Gastroesophageal sphincter (tissue), 4 donors: ENCODE measurements at regions not wholly inside any gene's neighbourhood (a gene's known extent, or its start where the extent isn't known, plus 50 kb on each side); places are given as distances from the start of the nearest gene placed in this dataset.

Experiments used
- ATAC-seq: fragments of 150-250 bp; one replicate; pipeline ENCODE4 v1.9.1; 2016; ENCODE audit warnings: mild to moderate bottlenecking, moderate library complexity
- H3K27ac ChIP-seq, 4 donors: fragments of 200-600 bp; sonication (generic) in 3 of 4; 1 replicate in 3 of 4; 2 replicates in 1 of 4; pipeline ENCODE4 v1.5.1; 2016 to 2019
- H3K27me3 ChIP-seq: fragments of 200-600 bp; sonication (generic); one replicate; pipeline ENCODE4 v1.5.1; 2019
- H3K36me3 ChIP-seq, 2 donors: fragments of 200-600 bp; sonication (generic); one replicate each; pipeline ENCODE4 v1.5.1; 2019; ENCODE audit warnings: control low read depth in 1 of 2
- H3K4me1 ChIP-seq, 3 donors: fragments of 200-600 bp; sonication (generic); 1 replicate in 2 of 3; 2 replicates in 1 of 3; pipeline ENCODE4 v1.5.1; 2016 to 2019; ENCODE audit warnings: control low read depth in 2 of 3
- H3K4me3 ChIP-seq, 2 donors: fragments of 200-600 bp; sonication (generic); one replicate each; pipeline ENCODE4 v1.5.1; 2019; ENCODE audit warnings: mild to moderate bottlenecking in 1 of 2, moderate library complexity in 1 of 2
- H3K9me3 ChIP-seq, 3 donors: fragments of 200-600 bp; sonication (generic); one replicate each; pipeline ENCODE4 v1.5.1; 2017 to 2019; ENCODE audit warnings: control low read depth in 2 of 3
- EP300 ChIP-seq: sonication (generic); formaldehyde crosslinking; IDR thresholded peaks from one replicate; pipeline ENCODE4 v1.6.1; 2017; ENCODE audit warnings: antibody characterized with exemption, mild to moderate bottlenecking
- POLR2A ChIP-seq, 2 donors: fragments of 450-650 bp; IDR thresholded peaks; one replicate each; pipeline ENCODE4 v1.6.1; 2017; ENCODE audit warnings: antibody characterized with exemption in 2 of 2, mild to moderate bottlenecking in 2 of 2, moderate library complexity in 1 of 2
- POLR2AphosphoS5 ChIP-seq: sonication (generic); formaldehyde crosslinking; IDR thresholded peaks from one replicate; pipeline ENCODE4 v1.6.1; 2017; ENCODE audit warnings: antibody characterized with exemption
- WGBS, 2 donors: methylation state at CpG; one replicate each; pipeline ENCODE4 v1.1.5; 2018; ENCODE audit warnings: low coverage in 1 of 2; 5-methylcytosine and 5-hydroxymethylcytosine counted together
- TF ChIP-seq, protein P1 (sequence below), 4 experiments: fragments of 200-600 bp in 2 of 4; fragments of 450-650 bp in 2 of 4; sonication (generic) in 1 of 4; IDR thresholded peaks; one replicate each; pipeline ENCODE4 v1.5.1; 2017 to 2019; ENCODE audit warnings: antibody characterized with exemption in 4 of 4, mild to moderate bottlenecking in 2 of 4, moderate library complexity in 2 of 4

DNA sequence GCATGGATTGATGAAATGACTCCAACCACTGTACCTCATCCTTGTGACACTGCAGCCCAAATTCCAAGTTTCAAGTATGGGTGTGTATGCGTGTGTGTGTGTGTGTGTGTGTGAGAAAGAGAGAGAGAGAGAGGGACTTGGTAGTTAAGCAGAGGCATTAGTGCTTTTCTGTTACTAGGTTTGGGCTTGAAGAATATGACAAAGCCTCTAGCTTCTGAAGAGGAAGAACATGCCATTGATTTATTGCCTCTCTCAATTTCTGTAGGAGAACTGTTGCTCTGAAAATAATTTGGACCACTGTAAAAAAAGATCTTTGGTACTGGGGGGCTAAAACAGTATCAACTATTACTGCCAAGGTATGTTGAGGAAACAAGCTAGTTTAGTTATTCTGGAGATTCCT is 139.2 kb downstream of the AQP9 start:
- TF ChIP-seq POLR2A (IDR thresholded peaks at IDR 0.05) (no peak), POLR2AphosphoS5 (no peak), EP300 (no peak)
- TF ChIP-seq, protein P1, sequence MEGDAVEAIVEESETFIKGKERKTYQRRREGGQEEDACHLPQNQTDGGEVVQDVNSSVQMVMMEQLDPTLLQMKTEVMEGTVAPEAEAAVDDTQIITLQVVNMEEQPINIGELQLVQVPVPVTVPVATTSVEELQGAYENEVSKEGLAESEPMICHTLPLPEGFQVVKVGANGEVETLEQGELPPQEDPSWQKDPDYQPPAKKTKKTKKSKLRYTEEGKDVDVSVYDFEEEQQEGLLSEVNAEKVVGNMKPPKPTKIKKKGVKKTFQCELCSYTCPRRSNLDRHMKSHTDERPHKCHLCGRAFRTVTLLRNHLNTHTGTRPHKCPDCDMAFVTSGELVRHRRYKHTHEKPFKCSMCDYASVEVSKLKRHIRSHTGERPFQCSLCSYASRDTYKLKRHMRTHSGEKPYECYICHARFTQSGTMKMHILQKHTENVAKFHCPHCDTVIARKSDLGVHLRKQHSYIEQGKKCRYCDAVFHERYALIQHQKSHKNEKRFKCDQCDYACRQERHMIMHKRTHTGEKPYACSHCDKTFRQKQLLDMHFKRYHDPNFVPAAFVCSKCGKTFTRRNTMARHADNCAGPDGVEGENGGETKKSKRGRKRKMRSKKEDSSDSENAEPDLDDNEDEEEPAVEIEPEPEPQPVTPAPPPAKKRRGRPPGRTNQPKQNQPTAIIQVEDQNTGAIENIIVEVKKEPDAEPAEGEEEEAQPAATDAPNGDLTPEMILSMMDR (IDR thresholded peaks at IDR 0.05) = no peak
- Histone ChIP-seq H3K36me3 (no peaks in the 10 kb centered on the region), H3K9me3 (no peaks in the 10 kb centered on the region), H3K4me1 (no peaks in the 10 kb centered on the region), H3K4me3 (no peak overlapping the region), H3K27ac (no peak overlapping the region), H3K27me3 (no peaks in the 10 kb centered on the region)
- ATAC-seq = no peak
- 17 to 60% methylated on average over 1 of the region's 1 CpG for WGBS, 2 donors

- H3K27ac ChIP-seq = no peak overlapping the region
- no peaks in the 10 kb centered on the region for H3K27me3 ChIP-seq
- ATAC-seq = no peak
- no peak overlapping the region for H3K4me3 ChIP-seq
- no peaks in the 10 kb centered on the region for H3K9me3 ChIP-seq
- TF ChIP-seq POLR2A (IDR thresholded peaks at IDR 0.05) = no peak
- no peak for TF ChIP-seq POLR2AphosphoS5
- TF ChIP-seq, protein P1 (IDR thresholded peaks at IDR 0.05) = no peak
- no peak for TF ChIP-seq EP300
- H3K4me1 ChIP-seq = no peaks in the 10 kb centered on the region
- WGBS, 2 donors = 59 to 89% methylated on average over 3 of the region's 3 CpGs
- H3K36me3 ChIP-seq = no peaks in the 10 kb centered on the region
Measured at GRCh38 chr15:58279106-58279505, 140.9 kb downstream of the AQP9 start.

DNA sequence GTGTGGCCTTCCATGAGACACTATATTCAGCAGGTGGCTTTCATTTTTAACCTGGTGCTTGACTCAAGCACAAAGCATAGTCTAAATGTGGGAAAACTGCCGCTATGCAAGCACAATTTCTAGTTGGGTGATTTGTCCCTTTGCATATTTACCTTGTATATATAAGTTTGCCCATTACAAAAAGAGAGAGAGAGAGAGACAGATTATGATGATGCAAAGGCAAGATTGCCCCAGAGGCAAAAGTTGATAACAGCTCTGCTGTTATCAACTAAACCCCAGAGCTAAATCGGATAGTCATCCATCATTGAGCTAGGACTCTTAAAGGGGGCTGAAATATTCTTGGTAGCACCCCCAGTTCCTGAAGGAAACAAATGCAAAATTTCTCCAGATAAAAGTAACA is 141.5 kb downstream of the AQP9 start:
- ATAC-seq = no peak
- Histone ChIP-seq H3K9me3 (no peaks in the 10 kb centered on the region), H3K4me1 (no peaks in the 10 kb centered on the region), H3K27ac (no peak overlapping the region), H3K4me3 (no peak overlapping the region), H3K36me3 (no peaks in the 10 kb centered on the region), H3K27me3 (no peaks in the 10 kb centered on the region)
- TF ChIP-seq, protein P1 (IDR thresholded peaks at IDR 0.05) = no peak
- TF ChIP-seq POLR2A (IDR thresholded peaks at IDR 0.05) = no peak
- TF ChIP-seq EP300 = no peak
- TF ChIP-seq POLR2AphosphoS5 = no peak
- 56 to 67% methylated on average over 1 to 2 of the region's 2 CpGs for WGBS, 2 donors

- TF ChIP-seq, protein P1 (IDR thresholded peaks at IDR 0.05) = no peak
- Histone ChIP-seq H3K9me3 (no peaks in the 10 kb centered on the region), H3K4me1 (no peaks in the 10 kb centered on the region), H3K4me3 (no peak overlapping the region), H3K36me3 (no peaks in the 10 kb centered on the region), H3K27me3 (no peaks in the 10 kb centered on the region), H3K27ac (no peak overlapping the region)
- ATAC-seq = no peak
- WGBS, 2 donors = 60 to 80% methylated on average over 1 to 3 of the region's 3 CpGs
Measured at GRCh38 chr15:58282060-58282708, 144.0 kb downstream of the AQP9 start.

DNA sequence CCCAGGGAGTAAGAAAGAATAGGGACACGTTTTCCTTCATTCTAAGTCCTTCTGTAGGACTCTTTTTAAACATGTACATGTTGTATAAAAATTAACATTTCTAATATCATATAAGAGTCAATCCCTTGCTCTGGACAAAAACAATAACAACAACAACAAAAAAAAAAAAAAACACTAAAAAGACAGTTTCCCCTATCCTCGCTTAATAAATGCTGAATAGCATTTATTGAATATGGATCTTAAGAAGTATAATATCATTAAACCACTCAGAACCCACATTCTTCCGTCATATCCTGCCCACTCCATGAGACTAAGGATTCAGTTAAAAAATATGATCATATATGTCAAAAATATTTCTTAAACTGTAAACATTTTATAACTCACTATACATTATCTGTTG is 145.1 kb downstream of the AQP9 start:
- Histone ChIP-seq H3K9me3 (no peaks in the 10 kb centered on the region), H3K27me3 (no peaks in the 10 kb centered on the region), H3K36me3 (no peaks in the 10 kb centered on the region), H3K4me3 (no peak overlapping the region), H3K4me1 (no peaks in the 10 kb centered on the region), H3K27ac (no peak overlapping the region)
- TF ChIP-seq, protein P1 (IDR thresholded peaks at IDR 0.05) = no peak
- TF ChIP-seq EP300 (no peak), POLR2A (IDR thresholded peaks at IDR 0.05) (no peak)
- WGBS, 2 donors = 91 to 97% methylated on average over 3 of the region's 3 CpGs
- no peak for ATAC-seq
